Kidney (tissue), 13 donors: ENCODE measurements at regions not wholly inside any gene's neighbourhood (a gene's known extent, or its start where the extent isn't known, plus 50 kb on each side); places are given as distances from the start of the nearest gene placed in this dataset.

Source experiments
- DNase-seq, 5 donors: peaks; one replicate each; pipeline ENCODE4 v3.0.0-alpha.2; 2013 to 2020
- FAIRE-seq: peaks from 2 replicates; lab custom pipeline; 2012; peaks lifted over from hg19 to GRCh38; lab: Jason Lieb, UNC
- H3K27ac ChIP-seq, 2 donors: one replicate each; pipeline ENCODE4 v1.7.0; 2013; ENCODE audit warnings: low read depth in 2 of 2, low read length in 2 of 2, inconsistent platforms in 1 of 2
- H3K27me3 ChIP-seq: one replicate; pipeline ENCODE4 v1.7.1; 2013; ENCODE audit warnings: low read length, inconsistent platforms; ENCODE audit not compliant: control insufficient read depth, insufficient read depth
- H3K36me3 ChIP-seq, 3 donors: one replicate each; pipeline versions ENCODE4 v1.7.0 to v1.7.1; 2013; ENCODE audit warnings: low read length in 3 of 3, control low read depth in 1 of 3, inconsistent platforms in 1 of 3; ENCODE audit not compliant: insufficient read depth in 3 of 3, control insufficient read depth in 2 of 3
- H3K4me1 ChIP-seq, 3 donors: one replicate each; pipeline versions ENCODE4 v1.7.0 to v1.7.1; 2013; ENCODE audit warnings: low read length in 3 of 3, inconsistent platforms in 1 of 3, low read depth in 1 of 3; ENCODE audit not compliant: control insufficient read depth in 2 of 3, insufficient read depth in 2 of 3
- H3K4me3 ChIP-seq, 3 donors: one replicate each; pipeline versions ENCODE4 v1.7.0 to v1.8.1; 2013; ENCODE audit warnings: low read length in 3 of 3, control low read depth in 1 of 3, inconsistent platforms in 1 of 3
- H3K9ac ChIP-seq, 3 donors: one replicate each; pipeline versions ENCODE4 v1.7.0 to v1.7.1; 2013; ENCODE audit warnings: low read length in 3 of 3, control low read depth in 1 of 3, inconsistent platforms in 1 of 3
- H3K9me3 ChIP-seq, 3 donors: one replicate each; pipeline versions ENCODE4 v1.7.0 to v1.7.1; 2013; ENCODE audit warnings: low read length in 3 of 3, control low read depth in 1 of 3, inconsistent platforms in 1 of 3; ENCODE audit not compliant: control insufficient read depth in 2 of 3, insufficient read depth in 1 of 3
- intact Hi-C: fragments of 100-400 bp; cut with DNase I; formaldehyde crosslinking; loops from one replicate; pipeline ENCODE4 v1.11.1; 2022
- TF ChIP-seq, protein P1 (sequence below): IDR thresholded peaks from 3 replicates; pipeline ENCODE4 v1.5.1; 2012; ENCODE audit warnings: mild to moderate bottlenecking, moderate library complexity, borderline replicate concordance; ENCODE audit not compliant: insufficient read depth; ENCODE audit errors: extremely low read depth
- donor health status: control.
- donor health status: control.
- donor health status: control.
- donor health status: control.
- donor health status: control.
- donor health status: DM: yes; HTN: yes; CAD: no.
- donor health status: Normal renal cell carcinoma (clear cell type).

DNA sequence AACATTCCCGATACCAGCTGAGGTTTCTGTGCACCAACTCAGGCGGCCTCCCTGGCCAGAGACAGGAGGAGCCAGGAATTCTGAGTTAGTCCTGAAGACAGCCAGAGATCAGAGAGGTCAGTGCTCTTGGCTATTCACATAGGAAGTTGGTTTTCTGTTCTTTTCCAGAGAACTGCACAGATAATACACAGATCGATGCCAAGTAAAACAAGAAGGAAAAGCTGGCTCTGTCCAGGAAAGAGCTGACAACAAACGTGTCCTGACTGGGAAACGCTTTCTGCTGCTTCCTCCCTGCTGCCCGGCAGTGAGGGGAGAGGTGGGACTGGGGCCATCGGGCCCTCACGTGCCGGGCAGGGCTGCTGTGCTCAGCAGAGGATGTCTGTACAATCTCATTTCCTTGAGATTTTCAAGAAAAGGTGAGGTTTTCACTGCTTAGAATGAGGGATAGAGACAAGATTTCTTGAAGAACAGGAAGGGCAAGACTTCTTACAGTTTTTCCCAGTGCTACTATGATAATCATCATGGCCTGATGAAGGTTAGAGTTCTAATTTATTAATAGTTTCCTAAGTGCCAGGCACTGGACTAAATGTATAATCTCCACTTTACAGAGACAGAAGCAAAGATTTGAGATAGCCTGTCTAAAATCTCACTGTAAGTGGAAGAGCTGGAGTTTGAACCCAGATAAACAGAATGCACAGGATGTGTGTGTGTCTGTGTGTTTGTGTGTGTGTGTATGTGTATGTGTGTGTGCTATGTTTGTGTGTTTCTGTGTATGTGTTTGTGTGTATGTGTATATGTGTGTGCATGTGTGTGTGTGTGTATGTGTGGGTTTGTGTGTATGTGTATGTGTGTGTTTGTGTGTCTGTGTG lies 211.0 kb upstream of the RAB4A start:
- TF ChIP-seq, protein P1, sequence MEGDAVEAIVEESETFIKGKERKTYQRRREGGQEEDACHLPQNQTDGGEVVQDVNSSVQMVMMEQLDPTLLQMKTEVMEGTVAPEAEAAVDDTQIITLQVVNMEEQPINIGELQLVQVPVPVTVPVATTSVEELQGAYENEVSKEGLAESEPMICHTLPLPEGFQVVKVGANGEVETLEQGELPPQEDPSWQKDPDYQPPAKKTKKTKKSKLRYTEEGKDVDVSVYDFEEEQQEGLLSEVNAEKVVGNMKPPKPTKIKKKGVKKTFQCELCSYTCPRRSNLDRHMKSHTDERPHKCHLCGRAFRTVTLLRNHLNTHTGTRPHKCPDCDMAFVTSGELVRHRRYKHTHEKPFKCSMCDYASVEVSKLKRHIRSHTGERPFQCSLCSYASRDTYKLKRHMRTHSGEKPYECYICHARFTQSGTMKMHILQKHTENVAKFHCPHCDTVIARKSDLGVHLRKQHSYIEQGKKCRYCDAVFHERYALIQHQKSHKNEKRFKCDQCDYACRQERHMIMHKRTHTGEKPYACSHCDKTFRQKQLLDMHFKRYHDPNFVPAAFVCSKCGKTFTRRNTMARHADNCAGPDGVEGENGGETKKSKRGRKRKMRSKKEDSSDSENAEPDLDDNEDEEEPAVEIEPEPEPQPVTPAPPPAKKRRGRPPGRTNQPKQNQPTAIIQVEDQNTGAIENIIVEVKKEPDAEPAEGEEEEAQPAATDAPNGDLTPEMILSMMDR, result no peak
- DNase-seq, result peak in 4 of 5 donors; percentile 28 to 86 (median 50)
- FAIRE-seq, result no peak
- no peaks in the 10 kb centered on the region for H3K9me3 ChIP-seq
- H3K4me1 ChIP-seq, result peaks cover 0 to 10% (median 3%) of the 10 kb centered on the region in 3 donors
- intact Hi-C loops, result no loop called here
- H3K4me3 ChIP-seq, result no peak overlapping the region
- no peaks in the 10 kb centered on the region for H3K36me3 ChIP-seq
- H3K27me3 ChIP-seq, result no peaks in the 10 kb centered on the region
- peak overlapping the region in 1 of 3 donors; percentile 12 for H3K9ac ChIP-seq
- peak overlapping the region in 1 of 2 donors; percentile 4 for H3K27ac ChIP-seq

DNA sequence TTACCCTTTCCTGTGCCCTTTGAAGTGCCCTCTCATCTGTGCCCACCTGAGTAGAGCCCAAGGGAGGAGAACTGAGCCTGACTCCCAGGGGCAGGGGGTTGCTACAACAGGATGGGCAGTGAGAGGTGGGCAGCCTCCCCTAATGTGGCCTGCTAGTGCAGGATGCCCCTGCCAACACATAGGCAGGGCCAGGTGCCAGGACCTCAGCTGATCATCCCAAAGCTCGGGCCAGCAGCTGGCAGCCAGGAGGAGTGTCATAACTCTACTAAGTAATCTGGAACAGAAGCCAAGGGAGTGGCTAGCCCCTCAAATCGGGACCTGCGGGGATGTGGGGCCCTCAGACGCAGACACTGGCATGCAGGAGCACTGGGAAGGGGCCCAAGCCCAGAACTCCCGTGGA lies 208.8 kb upstream of the RAB4A start:
- no peaks in the 10 kb centered on the region for H3K36me3 ChIP-seq
- H3K27ac ChIP-seq, result no peak overlapping the region
- TF ChIP-seq, protein P1, result no peak
- H3K27me3 ChIP-seq, result no peaks in the 10 kb centered on the region
- H3K9ac ChIP-seq, result no peak overlapping the region
- H3K9me3 ChIP-seq, result no peaks in the 10 kb centered on the region
- FAIRE-seq, result no peak
- no peak for DNase-seq
- no peak overlapping the region for H3K4me3 ChIP-seq
- peaks cover 0 to 10% (median 3%) of the 10 kb centered on the region in 3 donors for H3K4me1 ChIP-seq
- intact Hi-C loops, result no loop called here

DNA sequence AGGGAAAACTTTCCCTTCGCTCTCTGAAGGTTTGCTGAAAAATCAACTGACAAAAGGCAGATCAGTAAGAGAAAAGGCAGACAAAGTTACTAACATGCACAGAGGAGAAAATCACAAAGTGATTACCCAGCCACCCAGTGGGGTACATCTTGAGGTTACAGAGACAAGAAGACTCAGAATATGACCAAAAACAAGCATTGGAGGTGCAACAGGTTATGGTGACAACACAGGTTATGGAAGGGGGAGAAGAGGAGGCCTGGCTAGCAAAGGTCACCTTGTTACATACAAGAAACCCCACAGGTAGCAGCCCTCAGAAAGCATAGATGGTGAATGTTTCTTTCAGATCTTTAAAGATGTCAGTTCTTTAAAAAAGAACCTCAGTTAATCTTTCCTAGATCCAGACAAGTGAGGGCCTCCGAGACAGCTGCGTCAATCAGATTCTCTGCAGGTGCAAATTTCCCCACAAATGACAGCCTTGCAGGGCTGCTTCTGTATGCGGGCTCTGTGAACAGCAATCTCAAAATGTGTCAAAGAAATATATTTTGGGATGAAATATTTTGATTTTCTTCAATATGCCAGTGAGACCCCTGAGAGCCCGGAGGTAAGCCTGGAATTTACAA lies 207.6 kb upstream of the RAB4A start:
- DNase-seq, result no peak
- Histone ChIP-seq H3K36me3 (no peaks in the 10 kb centered on the region), H3K4me1 (peaks cover 0 to 7% (median 3%) of the 10 kb centered on the region in 3 donors), H3K9ac (no peak overlapping the region), H3K4me3 (no peak overlapping the region), H3K9me3 (no peaks in the 10 kb centered on the region), H3K27ac (no peak overlapping the region), H3K27me3 (no peaks in the 10 kb centered on the region)
- FAIRE-seq, result no peak
- TF ChIP-seq, protein P1, result no peak
- intact Hi-C loops, result no loop called here
